IPS DF 4.7 (cell line): ENCODE measurements at regions not wholly inside any gene's neighbourhood (a gene's known extent, or its start where the extent isn't known, plus 50 kb on each side); places are given as distances from the start of the nearest gene placed in this dataset.
"Not testable (repeated sequence)": the region's sequence is repeated elsewhere in the genome, so short reads cannot be mapped to it uniquely, and the experiment has no call there.

Source experiments
- DNase-seq: peaks from one replicate; pipeline ENCODE4 v3.0.0-alpha.2; 2013; ENCODE audit warnings: low spot score; ENCODE audit errors: extremely low read depth

- DNase-seq: not testable (repeated sequence)
Observed at GRCh38 chr6:170213637-170214018, 77.2 kb downstream of the DLL1 start.

GRCh38 chr6:170212956-170213636, 77.8 kb downstream of the DLL1 start:
- no peak for DNase-seq

GRCh38 chr6:170212051-170212756, 78.7 kb downstream of the DLL1 start:
- DNase-seq: no peak

- DNase-seq: no peak
Observed at GRCh38 chr6:170211404-170212025, 79.4 kb downstream of the DLL1 start.

GRCh38 chr6:170210651-170211403, 80.1 kb downstream of the DLL1 start:
- no peak for DNase-seq

GRCh38 chr6:170210026-170210390, 80.9 kb downstream of the DLL1 start:
- no peak for DNase-seq

- no peak for DNase-seq
Observed at GRCh38 chr6:170209354-170210025, 81.4 kb downstream of the DLL1 start.

- DNase-seq: no peak
Observed at GRCh38 chr6:170208651-170209353, 82.1 kb downstream of the DLL1 start.

- DNase-seq: no peak
Observed at GRCh38 chr6:170208182-170208601, 82.7 kb downstream of the DLL1 start.

GRCh38 chr6:170207586-170208181, 83.2 kb downstream of the DLL1 start:
- DNase-seq: no peak

GRCh38 chr6:170206851-170207431, 83.9 kb downstream of the DLL1 start:
- no peak for DNase-seq

- DNase-seq: no peak
Observed at GRCh38 chr6:170206317-170206621, 84.6 kb downstream of the DLL1 start.

GRCh38 chr6:170205534-170206316, 85.2 kb downstream of the DLL1 start:
- DNase-seq: no peak

- DNase-seq: no peak
Observed at GRCh38 chr6:170205126-170205525, 85.8 kb downstream of the DLL1 start.

GRCh38 chr6:170203212-170203611, 87.7 kb downstream of the DLL1 start:
- no peak for DNase-seq

GRCh38 chr6:170202416-170203135, 88.3 kb downstream of the DLL1 start:
- DNase-seq: no peak

GRCh38 chr6:170201361-170201760, 89.5 kb downstream of the DLL1 start:
- no peak for DNase-seq

- no peak for DNase-seq
Observed at GRCh38 chr6:170200458-170200891, 90.4 kb downstream of the DLL1 start.

GRCh38 chr6:170199716-170200115, 91.2 kb downstream of the DLL1 start:
- no peak for DNase-seq
